A673 (cell line): ENCODE measurements at regions not wholly inside any gene's neighbourhood (a gene's known extent, or its start where the extent isn't known, plus 50 kb on each side); places are given as distances from the start of the nearest gene placed in this dataset.

Experiments
- CTCF ChIP-seq: fragments of 300-800, 200-600 bp; sonication (generic); conservative IDR thresholded peaks from 2 replicates; pipeline ENCODE4 v1.5.1; 2017; ENCODE audit warnings: low read depth, mild to moderate bottlenecking, antibody characterized with exemption, low read length, moderate library complexity, mixed read lengths
- EZH2 ChIP-seq: fragments of 200-600 bp; sonication (generic); IDR thresholded peaks from 2 replicates; pipeline ENCODE4 v1.6.1; 2017; ENCODE audit warnings: borderline replicate concordance, low read depth, mild to moderate bottlenecking, mixed read lengths, antibody characterized with exemption, low read length; ENCODE audit not compliant: poor library complexity, severe bottlenecking

- TF ChIP-seq CTCF: no peak
- TF ChIP-seq EZH2: no peak
These were observed 297.4 kb upstream of the PCDH15 start for GRCh38 chr10:55098452-55098851.
